NOMO-1 treated with dmso at 0.1 percent for 144 hours (cell line): ENCODE measurements at regions not wholly inside any gene's neighbourhood (a gene's known extent, or its start where the extent isn't known, plus 50 kb on each side); places are given as distances from the start of the nearest gene placed in this dataset.
"Not testable (repeated sequence)": the region's sequence is repeated elsewhere in the genome, so short reads cannot be mapped to it uniquely, and the experiment has no call there.

Experiments used
- DNase-seq: peaks from one replicate; lab custom pipeline; 2025; ENCODE audit not compliant: unreplicated experiment; lab: John Stamatoyannopoulos, UW

DNA sequence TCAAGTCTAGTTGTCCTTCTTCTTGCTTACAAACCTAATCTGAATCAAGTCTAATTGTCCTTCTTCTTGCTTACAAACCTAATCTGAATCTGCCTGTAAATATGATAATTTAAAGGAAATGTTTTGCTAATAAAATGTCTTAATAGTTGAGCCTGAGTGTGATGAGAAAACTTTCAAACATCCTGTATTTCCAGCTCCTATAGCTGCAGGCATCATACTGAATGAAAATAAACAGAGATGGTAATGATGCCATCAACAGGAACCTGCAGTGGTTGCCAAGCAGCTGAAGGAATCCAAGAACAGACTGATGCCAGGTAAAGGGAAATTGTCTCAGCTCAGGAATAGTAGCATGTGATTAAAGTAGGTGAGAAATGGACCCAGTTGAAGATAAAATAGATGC is 156.1 kb upstream of the IRS4 start:
- no peak for DNase-seq

DNA sequence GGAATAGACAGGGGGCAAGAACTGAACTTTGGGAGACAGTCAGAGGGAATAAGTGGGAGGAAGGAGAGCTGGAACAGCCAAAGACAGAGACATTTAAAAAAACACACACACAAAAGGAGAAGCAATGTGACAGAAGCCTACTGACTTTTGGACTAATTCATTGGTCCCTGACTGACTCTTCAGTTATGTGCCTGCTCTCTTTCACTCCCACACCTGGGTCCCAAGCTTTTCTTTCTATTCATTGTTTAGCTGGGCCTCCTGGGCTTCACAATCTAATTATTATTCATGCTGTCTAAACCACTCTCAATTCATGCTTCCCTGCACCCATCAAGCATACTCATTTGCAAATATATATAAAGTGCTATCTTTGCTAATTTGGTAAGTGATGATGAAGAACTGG is 139.2 kb upstream of the IRS4 start:
- no peak for DNase-seq

DNA sequence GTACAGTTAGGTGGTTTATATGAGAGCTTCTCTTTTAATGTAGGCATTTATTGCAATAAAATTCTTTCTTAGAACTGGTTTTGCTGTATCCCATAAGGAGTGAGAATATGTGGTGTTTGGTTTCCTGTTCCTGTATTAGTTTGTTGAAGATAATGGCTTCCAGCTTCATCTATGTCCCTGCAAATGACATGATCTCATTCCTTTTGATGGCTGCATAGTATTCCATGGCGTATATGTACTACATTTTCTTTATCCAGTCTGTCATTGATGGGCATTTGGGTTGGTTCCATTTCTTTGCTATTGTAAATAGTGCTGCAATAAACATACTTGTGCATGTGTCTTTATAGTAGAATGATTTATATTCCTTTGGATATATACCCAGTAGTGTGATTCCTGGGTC is 106.7 kb upstream of the IRS4 start:
- not testable (repeated sequence) for DNase-seq

DNA sequence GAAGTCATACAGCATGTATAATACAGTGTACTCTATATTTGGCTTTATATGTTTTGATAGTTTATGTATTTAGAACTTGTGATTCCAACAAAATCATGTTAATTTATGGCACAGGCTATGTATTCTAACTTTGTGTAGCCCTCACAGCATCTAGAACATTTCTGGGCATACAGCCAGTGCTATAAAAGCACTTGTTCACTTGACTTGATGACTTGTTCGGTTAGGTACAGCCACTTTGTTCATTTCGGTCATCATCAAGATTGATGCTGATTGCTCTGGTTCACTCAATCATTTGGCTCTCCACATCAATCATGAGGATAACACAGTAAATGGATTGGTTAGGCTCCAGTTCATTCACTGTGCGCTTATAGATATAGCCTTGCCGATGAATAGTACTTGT is 97.6 kb upstream of the IRS4 start:
- no peak for DNase-seq

GRCh38 chrX:108811891-108812290 is 75.5 kb upstream of the IRS4 start:
- no peak for DNase-seq

- DNase-seq: no peak
These were observed 58.9 kb upstream of the IRS4 start for GRCh38 chrX:108795240-108795639.
